DMS53 (cell line): ENCODE measurements at regions not wholly inside any gene's neighbourhood (a gene's known extent, or its start where the extent isn't known, plus 50 kb on each side); places are given as distances from the start of the nearest gene placed in this dataset.

Experiments used
- DNase-seq: peaks from one replicate; lab custom pipeline; 2025; lab: John Stamatoyannopoulos, UW

- no peak for DNase-seq
Measured at GRCh38 chr1:218677026-218677425, 331.9 kb downstream of the TGFB2 start.

DNA sequence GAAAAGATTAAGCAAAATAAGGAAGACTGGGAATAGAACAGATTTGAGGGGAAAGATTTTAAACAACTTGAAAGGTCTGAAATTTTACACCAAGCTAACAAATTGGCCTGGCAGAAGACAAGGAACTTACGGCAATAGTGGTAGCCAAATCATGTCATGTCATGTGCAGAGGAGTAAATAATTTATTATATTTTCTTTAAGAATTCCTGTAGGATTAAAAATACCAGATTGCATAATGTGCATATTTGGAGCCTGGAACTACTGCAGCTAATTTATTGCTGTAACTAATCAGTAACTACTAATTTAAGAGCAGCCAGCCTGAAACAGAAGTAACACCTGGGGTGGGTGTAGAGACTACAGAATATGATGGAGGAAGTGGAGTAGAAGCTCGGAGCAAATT lies 334.3 kb downstream of the TGFB2 start:
- no peak for DNase-seq

GRCh38 chr1:218679988-218680748 lies 335.0 kb downstream of the TGFB2 start:
- DNase-seq, result no peak

GRCh38 chr1:218683242-218683641 lies 338.1 kb downstream of the TGFB2 start:
- no peak for DNase-seq

DNA sequence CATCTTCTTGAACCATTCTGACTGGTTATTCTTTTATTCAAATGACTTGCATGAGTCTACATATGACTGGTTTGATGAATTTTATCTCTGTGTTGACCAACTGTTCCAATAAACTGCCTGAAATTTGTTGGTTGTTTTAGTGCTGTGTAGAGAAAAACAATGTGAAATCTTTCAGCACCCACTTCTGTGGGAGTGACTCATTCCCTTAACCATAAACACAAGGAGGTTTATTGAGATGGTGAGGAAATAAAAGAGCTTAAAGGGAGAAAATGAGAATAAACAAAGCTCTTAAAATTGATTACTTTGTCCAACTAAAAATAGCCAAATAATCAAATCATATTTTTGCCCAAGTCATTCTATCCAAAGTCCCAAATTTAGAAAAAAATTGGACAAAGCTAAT lies 341.1 kb downstream of the TGFB2 start:
- peak; percentile 18 for DNase-seq

GRCh38 chr1:218686761-218687160 lies 341.6 kb downstream of the TGFB2 start:
- DNase-seq, result no peak

DNA sequence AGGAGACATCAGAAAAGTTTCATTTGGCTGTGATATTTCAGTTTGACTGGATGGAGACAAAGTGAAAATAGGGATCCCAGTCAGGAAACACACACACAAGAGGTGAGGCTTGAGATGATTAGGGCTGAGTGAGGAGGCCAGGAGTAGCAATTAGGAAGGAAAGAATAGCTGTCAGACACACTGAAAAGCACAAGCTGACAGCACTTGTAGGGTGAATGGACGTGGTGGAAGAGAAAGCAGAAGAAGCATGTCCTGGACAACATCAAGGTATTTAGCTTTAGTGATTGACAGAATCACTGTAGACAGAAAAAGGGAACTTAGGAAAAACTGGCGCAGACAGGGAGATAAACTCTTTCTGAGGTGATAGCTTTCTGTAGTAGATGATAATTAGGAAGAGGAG lies 347.7 kb downstream of the TGFB2 start:
- DNase-seq, result no peak

GRCh38 chr1:218693599-218693998 lies 348.5 kb downstream of the TGFB2 start:
- DNase-seq, result no peak

DNA sequence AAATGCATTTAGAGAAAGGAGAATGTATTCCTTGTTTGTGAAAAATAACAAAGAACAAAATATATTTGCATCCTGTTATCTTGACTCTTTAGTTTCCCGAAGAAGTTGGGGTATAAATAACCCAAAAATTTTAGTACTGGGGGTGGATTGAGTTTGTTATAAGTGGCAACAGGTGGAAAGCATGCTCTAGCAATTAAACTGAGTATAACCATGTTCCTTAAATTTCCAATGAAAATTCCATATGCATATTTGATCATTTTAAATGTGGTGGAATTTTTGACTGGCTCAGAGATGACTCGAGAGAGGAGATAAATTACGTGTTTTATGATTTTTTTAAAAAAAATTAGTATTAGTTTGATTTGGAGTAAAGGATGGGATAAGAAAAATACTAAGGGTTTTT lies 348.9 kb downstream of the TGFB2 start:
- DNase-seq, result no peak

GRCh38 chr1:218694636-218695035 lies 349.5 kb downstream of the TGFB2 start:
- no peak for DNase-seq

- peak; percentile 20 for DNase-seq
Measured at GRCh38 chr1:218695525-218695924, 350.4 kb downstream of the TGFB2 start.

DNA sequence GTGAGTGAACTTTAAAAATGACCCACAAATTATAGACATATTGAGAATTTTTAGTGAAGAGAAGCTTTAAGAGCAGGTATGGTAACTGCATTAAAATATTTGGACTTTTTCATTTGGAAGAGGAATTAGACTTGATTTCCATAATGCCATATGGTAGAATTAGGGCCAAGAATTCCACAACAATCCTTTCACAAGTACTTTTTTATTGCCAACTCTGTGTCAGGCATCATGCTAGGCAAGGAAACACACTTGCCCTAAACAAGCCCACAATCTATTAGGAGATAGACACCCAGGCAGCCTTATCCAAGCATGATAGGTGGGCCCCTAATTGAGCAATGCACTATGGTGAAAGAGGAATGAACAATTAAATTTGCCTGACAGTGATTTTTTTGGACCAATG lies 353.0 kb downstream of the TGFB2 start:
- DNase-seq, result no peak

- DNase-seq, result no peak
Measured at GRCh38 chr1:218699421-218699820, 354.3 kb downstream of the TGFB2 start.

DNA sequence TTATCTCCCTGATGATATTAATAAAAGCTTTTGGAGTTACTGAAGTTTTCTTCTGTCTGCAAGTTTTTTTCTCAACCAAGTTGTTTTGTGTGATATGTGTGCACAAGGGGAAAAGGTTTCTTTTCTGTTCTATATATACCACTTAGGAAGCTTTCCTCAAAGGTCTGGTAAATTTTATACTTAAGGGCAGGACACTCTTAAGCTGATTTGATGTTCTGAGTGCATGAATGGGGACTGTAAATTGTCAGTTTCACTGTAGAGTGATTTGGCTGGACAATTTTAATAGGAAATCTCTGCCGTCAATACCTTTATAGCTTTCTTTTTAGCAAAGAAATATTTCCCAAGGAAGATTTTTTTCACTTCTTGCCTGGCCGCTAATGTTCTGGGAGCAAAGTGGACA lies 354.7 kb downstream of the TGFB2 start:
- DNase-seq, result no peak

- DNase-seq, result no peak
Measured at GRCh38 chr1:218700666-218701065, 355.5 kb downstream of the TGFB2 start.

GRCh38 chr1:218701131-218701530 lies 356.0 kb downstream of the TGFB2 start:
- DNase-seq, result no peak

- no peak for DNase-seq
Measured at GRCh38 chr1:218702775-218703174, 357.6 kb downstream of the TGFB2 start.

GRCh38 chr1:218703836-218704235 lies 358.7 kb downstream of the TGFB2 start:
- no peak for DNase-seq

- peak; percentile 46 for DNase-seq
Measured at GRCh38 chr1:218705391-218705790, 360.3 kb downstream of the TGFB2 start.

- DNase-seq, result peak; percentile 68
Measured at GRCh38 chr1:218705911-218706893, 361.1 kb downstream of the TGFB2 start.

DNA sequence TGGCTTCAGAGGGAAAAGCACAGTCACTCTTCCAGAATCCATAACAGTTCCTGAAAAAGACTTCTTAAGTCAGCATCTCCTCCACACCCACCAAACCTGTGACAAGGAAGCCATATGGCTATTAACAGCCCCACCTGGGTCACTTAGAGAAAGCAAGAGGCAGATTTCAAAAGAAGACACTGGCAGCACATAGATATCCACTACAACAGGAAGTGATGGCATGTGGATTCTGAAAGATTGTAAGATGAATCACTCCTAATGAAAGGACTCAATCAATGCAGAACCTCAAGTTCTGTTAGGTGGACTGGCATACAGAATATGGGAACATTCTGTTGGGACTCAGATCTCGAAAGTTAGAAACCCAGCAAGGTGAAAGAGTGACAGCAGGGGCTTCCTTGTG lies 365.9 kb downstream of the TGFB2 start:
- DNase-seq, result peak; percentile 15

DNA sequence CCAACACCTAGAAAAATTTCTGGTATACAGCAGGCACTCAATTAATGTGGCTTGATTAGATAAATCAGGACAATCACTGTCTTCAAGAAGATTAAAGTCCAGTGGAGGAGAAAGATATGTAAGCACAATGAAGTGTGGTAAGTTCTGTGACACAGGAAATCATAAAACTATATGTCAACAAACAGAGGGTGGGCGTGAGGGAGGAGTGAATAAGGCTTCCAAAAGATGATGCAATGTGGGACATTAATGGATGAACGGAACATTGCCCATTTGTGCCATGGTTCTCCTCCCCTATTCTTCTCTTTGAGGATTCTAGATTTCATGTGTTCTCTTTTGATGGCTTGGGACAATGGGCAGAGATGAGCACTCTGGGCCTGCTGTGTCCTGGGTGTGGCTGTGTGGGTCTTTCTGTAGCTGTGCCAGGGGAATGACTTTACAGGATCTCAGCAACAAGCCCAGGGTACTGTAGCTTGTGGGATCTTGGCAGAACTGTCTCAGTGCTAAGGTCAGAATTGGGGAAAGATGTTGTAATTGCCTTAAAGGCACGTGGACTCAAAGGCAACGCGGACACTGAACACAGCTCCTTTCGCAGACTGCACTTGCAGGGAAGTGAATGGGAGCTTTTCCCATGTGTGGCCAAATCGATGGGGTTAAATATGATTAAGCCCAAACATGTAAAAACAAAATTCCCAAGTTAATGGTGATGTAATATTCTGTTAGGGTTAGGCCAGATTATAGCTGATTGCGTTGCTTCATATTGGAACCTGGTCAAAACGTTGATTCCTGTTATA lies 366.9 kb downstream of the TGFB2 start:
- DNase-seq, result peak; percentile 31
